ENCODE measurements at regions not wholly inside any gene's neighbourhood (a gene's known extent, or its start where the extent isn't known, plus 50 kb on each side); places are given as distances from the start of the nearest gene placed in this dataset.

- H3K4me3 ChIP-seq (ENCODE audit: low read depth in 1 of 2, low read length in 2 of 2) = no peak overlapping the region
- no peaks in the 10 kb centered on the region for H4K20me1 ChIP-seq (ENCODE audit: insufficient read depth, low read length)
- no peaks in the 10 kb centered on the region for H3K9me3 ChIP-seq (ENCODE audit: insufficient read depth, low read length, severe bottlenecking)
- H3K79me2 ChIP-seq (ENCODE audit: insufficient read depth, low read length) = no peaks in the 10 kb centered on the region
- H3K27ac ChIP-seq (ENCODE audit: low read length) = no peak overlapping the region
- ATAC-seq (ENCODE audit: insufficient read depth, low read depth) (no peak), DNase-seq (no peak)
- no peaks in the 10 kb centered on the region for H3K27me3 ChIP-seq (ENCODE audit: insufficient read depth, low read length, poor library complexity)
- H3K4me1 ChIP-seq (ENCODE audit: insufficient read depth, low read length) = no peaks in the 10 kb centered on the region
- no peaks in the 10 kb centered on the region for H3K36me3 ChIP-seq (ENCODE audit: insufficient read depth, low read length)
- no peak overlapping the region for H3K4me2 ChIP-seq (ENCODE audit: insufficient read depth, low read length)
- H2AFZ ChIP-seq (ENCODE audit: low read depth, low read length) = no peak overlapping the region
- no peak for TF ChIP-seq EZH2 (IDR thresholded peaks at IDR 0.05; ENCODE audit: borderline replicate concordance, low read depth, low read length, severe bottlenecking)
- no peak overlapping the region for H3K9ac ChIP-seq (ENCODE audit: low read depth, low read length)
Measured at GRCh38 chr3:118466795-118467330, 567.8 kb downstream of the IGSF11 start.

DNA sequence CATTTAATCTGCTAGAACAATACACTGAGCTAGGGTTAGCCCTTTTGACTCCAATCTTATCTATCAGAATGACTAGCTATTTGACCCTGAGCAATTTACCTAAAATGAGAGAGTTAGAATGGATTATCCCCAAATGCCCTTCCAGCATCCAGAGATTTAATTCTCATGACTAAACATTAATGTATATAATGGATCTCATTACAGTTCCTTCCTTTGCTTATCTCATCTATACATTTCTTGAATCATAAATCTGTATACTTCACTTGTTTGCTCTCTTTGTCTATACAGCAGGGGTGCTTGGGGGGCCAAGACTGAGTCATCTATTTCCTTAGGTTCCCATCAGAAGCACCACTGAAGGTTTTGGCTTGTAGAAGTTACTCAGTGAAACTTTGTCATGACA, 565.8 kb downstream of the IGSF11 start:
- no peaks in the 10 kb centered on the region for H3K79me2 ChIP-seq (ENCODE audit: insufficient read depth, low read length)
- no peaks in the 10 kb centered on the region for H3K4me1 ChIP-seq (ENCODE audit: insufficient read depth, low read length)
- TF ChIP-seq EZH2 (IDR thresholded peaks at IDR 0.05; ENCODE audit: borderline replicate concordance, low read depth, low read length, severe bottlenecking) (no peak), CTCF (IDR thresholded peaks at IDR 0.05; ENCODE audit: borderline replicate concordance, extremely low read depth, low read length, poor library complexity, severe bottlenecking) (no peak)
- H3K27ac ChIP-seq (ENCODE audit: low read length) = no peak overlapping the region
- H3K9me3 ChIP-seq (ENCODE audit: insufficient read depth, low read length, severe bottlenecking) = no peaks in the 10 kb centered on the region
- DNase-seq (no peak), ATAC-seq (ENCODE audit: insufficient read depth, low read depth) (no peak)
- H4K20me1 ChIP-seq (ENCODE audit: insufficient read depth, low read length) = no peaks in the 10 kb centered on the region
- no peaks in the 10 kb centered on the region for H3K27me3 ChIP-seq (ENCODE audit: insufficient read depth, low read length, poor library complexity)
- H3K4me2 ChIP-seq (ENCODE audit: insufficient read depth, low read length) = no peak overlapping the region
- H2AFZ ChIP-seq (ENCODE audit: low read depth, low read length) = no peak overlapping the region
- H3K4me3 ChIP-seq (ENCODE audit: low read depth in 1 of 2, low read length in 2 of 2) = no peak overlapping the region
- no peaks in the 10 kb centered on the region for H3K36me3 ChIP-seq (ENCODE audit: insufficient read depth, low read length)
- no peak overlapping the region for H3K9ac ChIP-seq (ENCODE audit: low read depth, low read length)

- H3K27me3 ChIP-seq (ENCODE audit: insufficient read depth, low read length, poor library complexity) = no peaks in the 10 kb centered on the region
- H3K79me2 ChIP-seq (ENCODE audit: insufficient read depth, low read length) = no peaks in the 10 kb centered on the region
- no peak for ATAC-seq (ENCODE audit: insufficient read depth, low read depth)
- no peak for TF ChIP-seq CTCF (IDR thresholded peaks at IDR 0.05; ENCODE audit: borderline replicate concordance, extremely low read depth, low read length, poor library complexity, severe bottlenecking)
- TF ChIP-seq EZH2 (IDR thresholded peaks at IDR 0.05; ENCODE audit: borderline replicate concordance, low read depth, low read length, severe bottlenecking) = no peak
- no peak overlapping the region for H3K9ac ChIP-seq (ENCODE audit: low read depth, low read length)
- no peak overlapping the region for H3K4me2 ChIP-seq (ENCODE audit: insufficient read depth, low read length)
- DNase-seq = no peak
- no peak overlapping the region for H3K27ac ChIP-seq (ENCODE audit: low read length)
- no peaks in the 10 kb centered on the region for H3K36me3 ChIP-seq (ENCODE audit: insufficient read depth, low read length)
- H4K20me1 ChIP-seq (ENCODE audit: insufficient read depth, low read length) = no peaks in the 10 kb centered on the region
- no peaks in the 10 kb centered on the region for H3K4me1 ChIP-seq (ENCODE audit: insufficient read depth, low read length)
- H3K4me3 ChIP-seq (ENCODE audit: low read depth in 1 of 2, low read length in 2 of 2) = no peak overlapping the region
- no peaks in the 10 kb centered on the region for H3K9me3 ChIP-seq (ENCODE audit: insufficient read depth, low read length, severe bottlenecking)
- no peak overlapping the region for H2AFZ ChIP-seq (ENCODE audit: low read depth, low read length)
Measured at GRCh38 chr3:118472586-118472985, 562.1 kb downstream of the IGSF11 start.

- Histone ChIP-seq H3K79me2 (ENCODE audit: insufficient read depth, low read length) (no peaks in the 10 kb centered on the region), H2AFZ (ENCODE audit: low read depth, low read length) (no peak overlapping the region), H3K27ac (ENCODE audit: low read length) (no peak overlapping the region), H3K27me3 (ENCODE audit: insufficient read depth, low read length, poor library complexity) (no peaks in the 10 kb centered on the region), H3K36me3 (ENCODE audit: insufficient read depth, low read length) (no peaks in the 10 kb centered on the region), H3K9me3 (ENCODE audit: insufficient read depth, low read length, severe bottlenecking) (no peaks in the 10 kb centered on the region), H3K9ac (ENCODE audit: low read depth, low read length) (no peak overlapping the region), H3K4me3 (ENCODE audit: low read depth in 1 of 2, low read length in 2 of 2) (no peak overlapping the region), H4K20me1 (ENCODE audit: insufficient read depth, low read length) (no peaks in the 10 kb centered on the region), H3K4me1 (ENCODE audit: insufficient read depth, low read length) (no peaks in the 10 kb centered on the region), H3K4me2 (ENCODE audit: insufficient read depth, low read length) (no peak overlapping the region)
- TF ChIP-seq EZH2 (IDR thresholded peaks at IDR 0.05; ENCODE audit: borderline replicate concordance, low read depth, low read length, severe bottlenecking) (no peak), CTCF (IDR thresholded peaks at IDR 0.05; ENCODE audit: borderline replicate concordance, extremely low read depth, low read length, poor library complexity, severe bottlenecking) (no peak)
- ATAC-seq (ENCODE audit: insufficient read depth, low read depth) = peak; percentile 64; the same call in 2 of the 3 replicates
- peak; percentile 22 for DNase-seq
Measured at GRCh38 chr3:118473343-118473742, 561.3 kb downstream of the IGSF11 start.
